Body of pancreas (tissue), 4 donors: ENCODE measurements at regions not wholly inside any gene's neighbourhood (a gene's known extent, or its start where the extent isn't known, plus 50 kb on each side); places are given as distances from the start of the nearest gene placed in this dataset.

Experiments used
- CTCF ChIP-seq, 7 experiments: fragments of 450-650 bp in 4 of 7; fragments of 200-600 bp in 3 of 7; sonication (generic) in 3 of 7; IDR thresholded peaks; one replicate each; pipeline ENCODE4 v1.5.1; 2016 to 2019; ENCODE audit warnings: antibody characterized with exemption in 7 of 7
- POLR2A ChIP-seq, 3 donors: fragments of 450-650 bp; IDR thresholded peaks; one replicate each; pipeline ENCODE4 v1.6.1; 2016; ENCODE audit warnings: antibody characterized with exemption in 3 of 3, mild to moderate bottlenecking in 2 of 3

GRCh38 chr5:74028976-74029375, 403.0 kb downstream of the ARHGEF28 start:
- TF ChIP-seq CTCF (IDR thresholded peaks at IDR 0.05) (no peak), POLR2A (IDR thresholded peaks at IDR 0.05) (no peak)
